ENCODE measurements at regions not wholly inside any gene's neighbourhood (a gene's known extent, or its start where the extent isn't known, plus 50 kb on each side); places are given as distances from the start of the nearest gene placed in this dataset.

- in situ Hi-C loops (cut with HindIII; ENCODE audit: low sequenced_read_pairs), result loop anchor here (5.0 kb wide), 1 partner anchor 69 kb away; no protein-coding TSS in a partner anchor
These were observed 85.4 kb downstream of the UNCX start for GRCh38 chr7:1318051-1318450.

- in situ Hi-C loops (cut with HindIII; ENCODE audit: low sequenced_read_pairs), result loop anchor here (5.0 kb wide), 1 partner anchor 69 kb away; no protein-coding TSS in a partner anchor
These were observed 86.0 kb downstream of the UNCX start for GRCh38 chr7:1318661-1319060.

- in situ Hi-C loops (cut with HindIII; ENCODE audit: low sequenced_read_pairs), result loop anchor here (5.0 kb wide), 2 partner anchors 33 to 78 kb away; no protein-coding TSS in a partner anchor
These were observed 88.1 kb downstream of the UNCX start for GRCh38 chr7:1320616-1321240.

- in situ Hi-C loops (cut with HindIII; ENCODE audit: low sequenced_read_pairs), result loop anchor here (5.0 kb wide), 2 partner anchors 34 to 79 kb away; no protein-coding TSS in a partner anchor
These were observed 89.0 kb downstream of the UNCX start for GRCh38 chr7:1321411-1322239.

- in situ Hi-C loops (cut with HindIII; ENCODE audit: low sequenced_read_pairs), result loop anchor here (5.0 kb wide), 2 partner anchors 35 to 80 kb away; no protein-coding TSS in a partner anchor
These were observed 89.8 kb downstream of the UNCX start for GRCh38 chr7:1322240-1323110.

GRCh38 chr7:1323178-1324027, 90.7 kb downstream of the UNCX start:
- in situ Hi-C loops (cut with HindIII; ENCODE audit: low sequenced_read_pairs), result loop anchor here (5.0 kb wide), 2 partner anchors 36 to 81 kb away; no protein-coding TSS in a partner anchor

- in situ Hi-C loops (cut with HindIII; ENCODE audit: low sequenced_read_pairs), result loop anchor here (5.0 kb wide), 2 partner anchors 37 to 82 kb away; no protein-coding TSS in a partner anchor
These were observed 91.6 kb downstream of the UNCX start for GRCh38 chr7:1324028-1324900.

- in situ Hi-C loops (cut with HindIII; ENCODE audit: low sequenced_read_pairs), result no loop called here
These were observed 92.6 kb downstream of the UNCX start for GRCh38 chr7:1325246-1325645.

GRCh38 chr7:1325646-1326510, 93.2 kb downstream of the UNCX start:
- in situ Hi-C loops (cut with HindIII; ENCODE audit: low sequenced_read_pairs), result no loop called here

- in situ Hi-C loops (cut with HindIII; ENCODE audit: low sequenced_read_pairs), result no loop called here
These were observed 93.8 kb downstream of the UNCX start for GRCh38 chr7:1326511-1326785.

GRCh38 chr7:1329261-1329660, 96.6 kb downstream of the UNCX start:
- in situ Hi-C loops (cut with HindIII; ENCODE audit: low sequenced_read_pairs), result no loop called here

GRCh38 chr7:1329966-1330800, 97.5 kb downstream of the UNCX start:
- in situ Hi-C loops (cut with HindIII; ENCODE audit: low sequenced_read_pairs), result no loop called here

GRCh38 chr7:1330801-1331425, 98.2 kb downstream of the UNCX start:
- in situ Hi-C loops (cut with HindIII; ENCODE audit: low sequenced_read_pairs), result no loop called here

- in situ Hi-C loops (cut with HindIII; ENCODE audit: low sequenced_read_pairs), result no loop called here
These were observed 99.1 kb downstream of the UNCX start for GRCh38 chr7:1331561-1332467.

GRCh38 chr7:1336509-1336908, 103.8 kb downstream of the UNCX start:
- in situ Hi-C loops (cut with HindIII; ENCODE audit: low sequenced_read_pairs), result no loop called here

GRCh38 chr7:1339611-1340010, 106.9 kb downstream of the UNCX start:
- in situ Hi-C loops (cut with HindIII; ENCODE audit: low sequenced_read_pairs), result no loop called here
